T-helper 2 cell treated with Interferon-gamma antibody and Interleukin-4, amounts not matched to agents 5 μg/mL and 100 μg/mL, for 36 hours (primary cell): ENCODE measurements at regions not wholly inside any gene's neighbourhood (a gene's known extent, or its start where the extent isn't known, plus 50 kb on each side); places are given as distances from the start of the nearest gene placed in this dataset.

Source experiments
- DNase-seq: peaks from one replicate; pipeline ENCODE4 v3.0.0; 2021; ENCODE audit warnings: low spot score
- H3K27ac Mint-ChIP-seq: one replicate; pipeline ENCODE4 v1.8.0; 2021; ENCODE audit warnings: mild to moderate bottlenecking, mixed read lengths
- H3K27me3 Mint-ChIP-seq: one replicate; pipeline ENCODE4 v1.8.0; 2021; ENCODE audit warnings: low read depth, mixed read lengths
- H3K36me3 Mint-ChIP-seq: one replicate; pipeline ENCODE4 v1.8.0; 2021; ENCODE audit warnings: low read depth, mixed read lengths
- H3K4me1 Mint-ChIP-seq: one replicate; pipeline ENCODE4 v1.8.0; 2021; ENCODE audit warnings: low read depth, mixed read lengths
- H3K4me3 Mint-ChIP-seq: one replicate; pipeline ENCODE4 v1.8.0; 2022; ENCODE audit warnings: mild to moderate bottlenecking, moderate library complexity, mixed read lengths
- H3K9me3 Mint-ChIP-seq: one replicate; pipeline ENCODE4 v1.8.0; 2021; ENCODE audit warnings: mixed read lengths

- H3K27ac Mint-ChIP-seq = no peak overlapping the region
- no peak for DNase-seq
- H3K27me3 Mint-ChIP-seq = no peaks in the 10 kb centered on the region
- H3K36me3 Mint-ChIP-seq = peaks cover 22% of the 10 kb centered on the region
- peaks cover 7% of the 10 kb centered on the region for H3K9me3 Mint-ChIP-seq
- H3K4me3 Mint-ChIP-seq = no peak overlapping the region
- peaks cover 47% of the 10 kb centered on the region for H3K4me1 Mint-ChIP-seq
Measured at GRCh38 chr13:73767747-73768315, 366.4 kb downstream of the KLF12 start.

DNA sequence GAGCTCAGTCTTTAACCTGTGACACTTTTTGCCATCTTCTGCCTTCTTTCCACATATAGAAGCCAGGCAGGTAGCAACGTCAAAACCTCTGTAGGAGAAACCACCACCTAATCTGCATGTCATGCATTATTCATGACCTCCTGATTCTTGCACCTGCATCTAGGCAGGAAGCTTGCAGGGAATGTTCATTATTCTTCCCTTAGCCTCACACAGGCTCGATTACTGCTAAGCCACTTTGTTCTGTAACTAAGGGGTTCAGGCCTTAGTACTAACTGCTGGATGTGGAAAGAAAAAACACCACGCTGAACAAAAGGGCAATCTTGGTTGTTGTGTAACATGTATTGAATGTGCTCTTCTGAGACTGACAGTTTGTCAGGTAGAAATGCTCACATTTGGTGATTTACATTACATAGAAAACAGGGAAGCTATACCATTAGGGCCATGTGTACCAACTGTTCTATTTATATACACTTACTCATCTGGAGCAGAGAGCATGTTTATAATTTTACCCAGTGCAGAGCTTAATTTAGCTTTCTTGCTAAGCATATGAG, 366.9 kb downstream of the KLF12 start:
- Mint-ChIP-seq H3K9me3 (peaks cover 7% of the 10 kb centered on the region), H3K4me1 (peaks cover 51% of the 10 kb centered on the region), H3K36me3 (peaks cover 25% of the 10 kb centered on the region), H3K27ac (peak overlapping the region; percentile 56), H3K4me3 (peak overlapping the region; percentile 11), H3K27me3 (no peaks in the 10 kb centered on the region)
- no peak for DNase-seq

GRCh38 chr13:73765651-73766384, 368.4 kb downstream of the KLF12 start:
- Mint-ChIP-seq H3K4me1 (peaks cover 59% of the 10 kb centered on the region), H3K27ac (peak overlapping the region; percentile 91), H3K36me3 (peaks cover 33% of the 10 kb centered on the region), H3K9me3 (no peaks in the 10 kb centered on the region), H3K27me3 (no peaks in the 10 kb centered on the region), H3K4me3 (peak overlapping the region; percentile 82)
- peak; percentile 28 for DNase-seq

DNA sequence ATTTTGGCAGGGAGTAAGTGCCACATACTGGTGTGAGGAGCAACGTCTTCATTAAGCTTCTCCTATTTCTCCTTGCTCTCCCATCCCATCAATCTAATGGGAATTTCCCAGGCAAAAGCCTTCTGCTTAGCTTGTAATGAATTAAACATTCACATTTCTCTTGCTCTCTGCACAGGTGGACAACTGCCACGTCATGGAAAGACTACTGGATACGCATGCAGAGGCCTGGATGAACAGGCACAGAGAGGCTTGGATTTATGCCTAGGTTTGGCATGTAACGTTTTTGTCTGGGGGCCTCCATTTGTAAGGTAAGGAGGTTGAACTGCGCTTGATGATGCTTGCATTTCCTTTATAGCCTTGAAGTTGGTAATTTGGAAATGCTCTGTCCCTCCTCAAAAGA, 374.8 kb downstream of the KLF12 start:
- H3K4me3 Mint-ChIP-seq = no peak overlapping the region
- H3K36me3 Mint-ChIP-seq = peaks cover 28% of the 10 kb centered on the region
- no peaks in the 10 kb centered on the region for H3K27me3 Mint-ChIP-seq
- H3K27ac Mint-ChIP-seq = no peak overlapping the region
- no peaks in the 10 kb centered on the region for H3K9me3 Mint-ChIP-seq
- peaks cover 34% of the 10 kb centered on the region for H3K4me1 Mint-ChIP-seq
- no peak for DNase-seq

DNA sequence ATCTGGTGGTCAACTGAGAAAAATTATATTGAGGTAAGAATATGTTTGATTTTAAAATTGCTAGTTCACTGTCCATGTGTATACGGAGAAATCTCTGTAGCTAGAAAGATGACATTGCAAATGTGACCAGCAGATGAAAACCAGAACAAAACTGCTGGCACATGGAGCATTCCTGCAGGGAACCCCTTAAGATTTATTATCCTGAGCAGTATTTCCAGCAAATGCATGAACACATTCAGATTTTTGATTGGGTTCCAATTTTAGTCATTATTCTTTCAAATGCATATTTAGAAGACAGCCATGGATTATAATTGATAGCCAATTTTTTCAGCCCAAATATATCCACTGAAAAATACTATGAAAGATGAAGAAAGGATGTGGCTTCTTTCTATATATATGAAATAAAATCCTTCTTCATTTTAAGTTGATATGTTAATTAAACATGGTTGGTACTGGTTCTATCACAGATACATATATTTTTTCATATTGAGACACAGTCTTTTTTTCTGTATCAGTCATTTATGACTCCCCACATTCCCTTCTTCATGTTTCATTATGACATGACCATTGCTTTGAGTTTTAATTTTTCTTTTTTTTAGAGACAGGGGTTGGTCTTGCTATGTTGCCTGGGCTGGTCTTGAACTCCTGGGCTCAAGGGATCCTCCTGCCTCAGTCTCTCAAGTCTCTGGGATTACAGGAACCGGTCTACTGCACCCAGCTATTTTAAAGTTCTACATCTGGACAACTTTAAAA, 376.5 kb downstream of the KLF12 start:
- no peak overlapping the region for H3K27ac Mint-ChIP-seq
- no peaks in the 10 kb centered on the region for H3K27me3 Mint-ChIP-seq
- peaks cover 17% of the 10 kb centered on the region for H3K36me3 Mint-ChIP-seq
- H3K4me1 Mint-ChIP-seq = peaks cover 28% of the 10 kb centered on the region
- H3K4me3 Mint-ChIP-seq = no peak overlapping the region
- no peak for DNase-seq
- no peaks in the 10 kb centered on the region for H3K9me3 Mint-ChIP-seq

GRCh38 chr13:73754727-73755292, 379.4 kb downstream of the KLF12 start:
- Mint-ChIP-seq H3K36me3 (peaks cover 9% of the 10 kb centered on the region), H3K27me3 (no peaks in the 10 kb centered on the region), H3K4me3 (no peak overlapping the region), H3K4me1 (peaks cover 15% of the 10 kb centered on the region), H3K9me3 (no peaks in the 10 kb centered on the region), H3K27ac (no peak overlapping the region)
- DNase-seq = no peak

- no peak for DNase-seq
- Mint-ChIP-seq H3K27me3 (no peaks in the 10 kb centered on the region), H3K9me3 (no peaks in the 10 kb centered on the region), H3K36me3 (peaks cover 10% of the 10 kb centered on the region), H3K4me3 (no peak overlapping the region), H3K4me1 (peaks cover 15% of the 10 kb centered on the region), H3K27ac (no peak overlapping the region)
Measured at GRCh38 chr13:73754241-73754640, 380.0 kb downstream of the KLF12 start.

DNA sequence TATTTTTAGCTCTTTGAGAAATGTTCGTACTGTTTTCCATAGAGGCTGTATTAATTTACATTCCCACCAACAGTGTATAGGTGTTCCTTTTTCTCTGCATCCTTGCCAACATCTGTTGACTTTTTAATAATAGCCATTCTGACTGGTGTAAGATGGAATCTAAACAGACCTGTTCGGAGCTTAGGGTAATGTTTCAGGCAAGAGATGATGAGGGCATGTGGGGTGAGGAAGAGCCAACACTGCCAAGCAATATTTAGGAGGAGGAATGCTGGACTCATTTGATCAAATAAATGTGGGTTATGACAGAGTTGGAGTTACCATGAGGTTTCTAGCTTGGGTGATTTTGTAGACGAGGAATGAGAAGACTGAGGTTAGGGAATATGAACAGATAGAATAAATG, 382.9 kb downstream of the KLF12 start:
- Mint-ChIP-seq H3K4me3 (no peak overlapping the region), H3K9me3 (no peaks in the 10 kb centered on the region), H3K4me1 (peaks cover 8% of the 10 kb centered on the region), H3K27ac (no peak overlapping the region), H3K27me3 (no peaks in the 10 kb centered on the region), H3K36me3 (peaks cover 11% of the 10 kb centered on the region)
- no peak for DNase-seq

- H3K4me3 Mint-ChIP-seq = no peak overlapping the region
- H3K36me3 Mint-ChIP-seq = peaks cover 15% of the 10 kb centered on the region
Measured at GRCh38 chr13:73748404-73748803, 385.8 kb downstream of the KLF12 start.

DNA sequence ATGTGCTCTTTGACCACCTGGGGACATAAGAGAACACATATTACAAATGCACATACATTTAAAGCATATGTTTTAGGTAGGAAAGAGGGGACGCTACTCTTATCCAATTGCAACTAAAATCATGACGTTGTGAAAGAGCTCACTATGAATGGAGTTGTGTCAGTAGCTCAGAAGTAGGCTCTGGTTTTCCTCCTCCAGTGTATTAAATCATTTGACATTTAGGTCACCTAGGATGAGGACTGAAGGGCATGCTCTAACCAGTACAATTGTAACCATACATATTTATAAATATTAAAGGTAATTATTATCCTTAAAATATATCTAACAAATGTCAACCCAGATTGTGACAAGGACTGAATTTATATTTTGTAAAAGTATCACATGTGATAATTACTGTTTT, 389.0 kb downstream of the KLF12 start:
- Mint-ChIP-seq H3K4me1 (peaks cover 25% of the 10 kb centered on the region), H3K27me3 (no peaks in the 10 kb centered on the region), H3K27ac (no peak overlapping the region), H3K4me3 (no peak overlapping the region), H3K36me3 (peaks cover 13% of the 10 kb centered on the region), H3K9me3 (no peaks in the 10 kb centered on the region)
- no peak for DNase-seq

More at GRCh38 chr13:73748404-73748803, 385.8 kb downstream of the KLF12 start:
- H3K27me3 Mint-ChIP-seq = no peaks in the 10 kb centered on the region
- peaks cover 11% of the 10 kb centered on the region for H3K4me1 Mint-ChIP-seq
- H3K27ac Mint-ChIP-seq = no peak overlapping the region
- H3K9me3 Mint-ChIP-seq = no peaks in the 10 kb centered on the region
- DNase-seq = no peak

GRCh38 chr13:73742982-73743381, 391.2 kb downstream of the KLF12 start:
- peaks cover 5% of the 10 kb centered on the region for H3K36me3 Mint-ChIP-seq
- no peak overlapping the region for H3K27ac Mint-ChIP-seq
- peaks cover 25% of the 10 kb centered on the region for H3K4me1 Mint-ChIP-seq
- DNase-seq = no peak
- H3K9me3 Mint-ChIP-seq = no peaks in the 10 kb centered on the region
- H3K27me3 Mint-ChIP-seq = no peaks in the 10 kb centered on the region
- no peak overlapping the region for H3K4me3 Mint-ChIP-seq

DNA sequence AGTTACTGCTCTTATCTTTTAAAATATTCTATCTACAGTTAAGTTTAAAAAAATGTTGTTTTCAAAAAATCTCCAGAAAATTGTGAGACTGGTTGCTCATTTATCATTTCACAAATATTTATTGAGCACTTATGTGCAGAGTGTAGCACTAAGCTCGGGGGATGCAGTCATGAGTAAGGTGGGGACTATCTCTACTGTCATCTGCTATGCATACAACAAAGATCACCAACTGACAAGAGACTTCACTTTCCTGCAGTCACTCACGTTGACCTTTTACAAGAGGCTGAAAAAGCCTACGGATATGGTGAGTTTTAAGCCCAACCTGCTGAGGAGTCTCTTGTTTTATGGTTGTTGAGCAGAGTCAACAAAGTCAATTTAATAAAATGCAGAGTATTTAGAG, 392.5 kb downstream of the KLF12 start:
- no peak for DNase-seq
- Mint-ChIP-seq H3K27ac (no peak overlapping the region), H3K4me1 (peaks cover 23% of the 10 kb centered on the region), H3K27me3 (no peaks in the 10 kb centered on the region), H3K9me3 (no peaks in the 10 kb centered on the region), H3K4me3 (no peak overlapping the region), H3K36me3 (peaks cover 5% of the 10 kb centered on the region)

- no peak overlapping the region for H3K27ac Mint-ChIP-seq
- no peak for DNase-seq
- H3K4me1 Mint-ChIP-seq = peaks cover 22% of the 10 kb centered on the region
Measured at GRCh38 chr13:73741111-73741510, 393.1 kb downstream of the KLF12 start.

DNA sequence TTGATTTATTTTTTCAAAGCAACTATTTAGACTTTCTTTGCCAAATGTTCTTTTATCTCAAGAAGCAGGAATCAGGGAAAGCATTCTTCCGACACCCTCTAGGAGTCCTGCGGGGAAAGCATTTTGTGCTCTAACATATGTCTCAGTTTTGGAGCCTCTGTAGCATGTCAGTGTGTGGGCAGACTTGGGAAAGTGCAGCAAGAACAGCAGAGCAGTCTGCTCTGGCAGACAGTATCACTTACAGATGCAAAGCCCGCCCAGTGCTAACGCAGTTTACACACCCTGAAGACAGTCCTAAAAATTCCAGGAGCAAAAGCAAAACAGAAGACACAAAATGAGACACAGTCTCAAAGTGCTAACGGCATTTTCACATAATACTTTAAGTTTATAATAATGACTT, 393.5 kb downstream of the KLF12 start:
- peaks cover 5% of the 10 kb centered on the region for H3K36me3 Mint-ChIP-seq
- no peak overlapping the region for H3K27ac Mint-ChIP-seq
- no peak for DNase-seq
- H3K4me1 Mint-ChIP-seq = peaks cover 22% of the 10 kb centered on the region
- no peak overlapping the region for H3K4me3 Mint-ChIP-seq
- H3K27me3 Mint-ChIP-seq = no peaks in the 10 kb centered on the region
- no peaks in the 10 kb centered on the region for H3K9me3 Mint-ChIP-seq

More at GRCh38 chr13:73741111-73741510, 393.1 kb downstream of the KLF12 start:
- no peak overlapping the region for H3K4me3 Mint-ChIP-seq
- no peaks in the 10 kb centered on the region for H3K27me3 Mint-ChIP-seq
- peaks cover 5% of the 10 kb centered on the region for H3K36me3 Mint-ChIP-seq
- no peaks in the 10 kb centered on the region for H3K9me3 Mint-ChIP-seq
